Astrocyte (in vitro differentiated cells and primary cell): ENCODE measurements at regions not wholly inside any gene's neighbourhood (a gene's known extent, or its start where the extent isn't known, plus 50 kb on each side); places are given as distances from the start of the nearest gene placed in this dataset.

Experiments
- DNase-seq: peaks from one replicate; pipeline ENCODE4 v3.0.0-alpha.2; 2010; ENCODE audit warnings: low read depth
- FAIRE-seq: peaks from 2 replicates; lab custom pipeline; 2011; peaks lifted over from hg19 to GRCh38; lab: Jason Lieb, UNC
- H2AFZ ChIP-seq: 2 replicates; pipeline ENCODE4 v1.6.0; 2012; ENCODE audit warnings: low read depth, low read length, inconsistent platforms
- H3K27ac ChIP-seq: 2 replicates; pipeline ENCODE4 v1.5.1; 2011; ENCODE audit warnings: low read depth, low read length, inconsistent platforms
- H3K27me3 ChIP-seq: 2 replicates; pipeline ENCODE4 v1.6.0; 2011; ENCODE audit warnings: low read length, inconsistent platforms; ENCODE audit not compliant: insufficient read depth
- H3K36me3 ChIP-seq: 2 replicates; pipeline ENCODE4 v1.5.1; 2011; ENCODE audit warnings: low read length, inconsistent platforms; ENCODE audit not compliant: insufficient read depth
- H3K4me1 ChIP-seq: 2 replicates; pipeline ENCODE4 v1.5.1; 2011; ENCODE audit warnings: low read length, inconsistent platforms; ENCODE audit not compliant: insufficient read depth
- H3K4me2 ChIP-seq: 2 replicates; pipeline ENCODE4 v1.6.0; 2012; ENCODE audit warnings: low read length, inconsistent platforms
- H3K4me3 ChIP-seq: 2 replicates; pipeline ENCODE4 v1.5.1; 2011; ENCODE audit warnings: low read depth, mild to moderate bottlenecking, low read length, inconsistent platforms; ENCODE audit not compliant: insufficient read depth
- H3K79me2 ChIP-seq: 2 replicates; pipeline ENCODE4 v1.6.0; 2012; ENCODE audit warnings: mild to moderate bottlenecking, low read length, inconsistent platforms; ENCODE audit not compliant: insufficient read depth
- H3K9ac ChIP-seq: 2 replicates; pipeline ENCODE4 v1.6.0; 2012; ENCODE audit warnings: mild to moderate bottlenecking, low read length, inconsistent platforms
- H3K9me3 ChIP-seq: 2 replicates; pipeline ENCODE4 v1.5.1; 2012; ENCODE audit warnings: low read depth, mild to moderate bottlenecking, low read length, inconsistent platforms; ENCODE audit not compliant: insufficient read depth
- H4K20me1 ChIP-seq: 2 replicates; pipeline ENCODE4 v1.6.0; 2012; ENCODE audit warnings: low read length, inconsistent platforms; ENCODE audit not compliant: insufficient read depth
- H3K27ac Mint-ChIP-seq: one replicate; pipeline ENCODE4 v1.8.0; 2021; ENCODE audit warnings: mild to moderate bottlenecking, mixed read lengths; ENCODE audit not compliant: unreplicated experiment
- H3K27me3 Mint-ChIP-seq: one replicate; pipeline ENCODE4 v1.8.0; 2021; ENCODE audit warnings: low read depth, mixed read lengths; ENCODE audit not compliant: unreplicated experiment
- H3K36me3 Mint-ChIP-seq: one replicate; pipeline ENCODE4 v1.8.0; 2021; ENCODE audit warnings: low read depth, mixed read lengths; ENCODE audit not compliant: unreplicated experiment
- H3K4me1 Mint-ChIP-seq: one replicate; pipeline ENCODE4 v1.8.0; 2021; ENCODE audit warnings: low read depth, mixed read lengths; ENCODE audit not compliant: unreplicated experiment
- H3K4me3 Mint-ChIP-seq: one replicate; pipeline ENCODE4 v1.8.0; 2021; ENCODE audit warnings: mild to moderate bottlenecking, moderate library complexity, mixed read lengths; ENCODE audit not compliant: unreplicated experiment
- H3K9me3 Mint-ChIP-seq: one replicate; pipeline ENCODE4 v1.8.0; 2021; ENCODE audit warnings: mild to moderate bottlenecking, mixed read lengths; ENCODE audit not compliant: unreplicated experiment
- CTCF ChIP-seq: IDR thresholded peaks from 2 replicates; pipeline ENCODE4 v1.5.1; 2011; ENCODE audit warnings: low read depth, mild to moderate bottlenecking, inconsistent platforms, low read length, moderate library complexity; ENCODE audit not compliant: insufficient read depth
- EZH2 ChIP-seq: IDR thresholded peaks from 2 replicates; pipeline ENCODE4 v1.6.1; 2012; ENCODE audit warnings: mild to moderate bottlenecking, low read length, inconsistent platforms; ENCODE audit not compliant: insufficient read depth

- Mint-ChIP-seq H3K9me3 (peaks cover 2% of the 10 kb centered on the region), H3K4me3 (no peak overlapping the region), H3K27ac (peak overlapping the region; percentile 14), H3K36me3 (no peaks in the 10 kb centered on the region), H3K27me3 (no peaks in the 10 kb centered on the region), H3K4me1 (peaks cover 46% of the 10 kb centered on the region)
- Histone ChIP-seq H3K36me3 (no peaks in the 10 kb centered on the region), H3K79me2 (no peaks in the 10 kb centered on the region), H3K4me2 (no peak overlapping the region), H3K9me3 (no peaks in the 10 kb centered on the region), H3K27ac (no peak overlapping the region), H3K4me3 (no peak overlapping the region), H3K27me3 (no peaks in the 10 kb centered on the region), H3K4me1 (peaks cover 48% of the 10 kb centered on the region), H2AFZ (no peak overlapping the region), H4K20me1 (no peaks in the 10 kb centered on the region), H3K9ac (no peak overlapping the region)
- DNase-seq, result peak; percentile 49
- TF ChIP-seq EZH2 (no peak), CTCF (no peak)
- FAIRE-seq, result no peak
Observed at GRCh38 chr2:226655871-226656270, 143.7 kb downstream of the IRS1 start.

GRCh38 chr2:226652983-226653765, 146.4 kb downstream of the IRS1 start:
- H3K27me3 ChIP-seq, result no peaks in the 10 kb centered on the region

More at GRCh38 chr2:226652983-226653765, 146.4 kb downstream of the IRS1 start:
- H3K27ac ChIP-seq, result peak overlapping the region; percentile 91
- peaks cover 48% of the 10 kb centered on the region for H3K4me1 ChIP-seq
- H3K4me1 Mint-ChIP-seq, result peaks cover 50% of the 10 kb centered on the region
- no peaks in the 10 kb centered on the region for H3K27me3 Mint-ChIP-seq
- no peak for FAIRE-seq
- H3K36me3 ChIP-seq, result no peaks in the 10 kb centered on the region
- H3K9me3 ChIP-seq, result no peaks in the 10 kb centered on the region
- H3K9me3 Mint-ChIP-seq, result peaks cover 5% of the 10 kb centered on the region
- no peaks in the 10 kb centered on the region for H3K79me2 ChIP-seq
- peaks cover 2% of the 10 kb centered on the region for H3K36me3 Mint-ChIP-seq
- H3K4me3 ChIP-seq, result no peak overlapping the region
- peak overlapping the region; percentile 90 for H3K27ac Mint-ChIP-seq
- peak overlapping the region; percentile 46 for H3K4me2 ChIP-seq
- TF ChIP-seq EZH2 (no peak), CTCF (no peak)
- no peak overlapping the region for H3K4me3 Mint-ChIP-seq
- H4K20me1 ChIP-seq, result no peaks in the 10 kb centered on the region
- peak; percentile 39 for DNase-seq
- no peak overlapping the region for H2AFZ ChIP-seq
- H3K9ac ChIP-seq, result peak overlapping the region; percentile 60
